Liver (tissue), 8 donors: ENCODE measurements at regions not wholly inside any gene's neighbourhood (a gene's known extent, or its start where the extent isn't known, plus 50 kb on each side); places are given as distances from the start of the nearest gene placed in this dataset.

Source experiments
- DNase-seq: peaks from one replicate; pipeline ENCODE4 v3.0.0-alpha.2; 2017; ENCODE audit warnings: low spot score
- H3K27ac ChIP-seq, 2 donors: one replicate each; pipeline ENCODE4 v1.7.0; 2013; ENCODE audit warnings: inconsistent platforms in 2 of 2, low read length in 2 of 2, control low read depth in 1 of 2, low read depth in 1 of 2, mild to moderate bottlenecking in 1 of 2
- H3K27me3 ChIP-seq, 4 donors: one replicate each; pipeline versions ENCODE4 v1.6.1 to v1.7.0; 2013; ENCODE audit warnings: low read length in 3 of 4, inconsistent platforms in 1 of 4, mild to moderate bottlenecking in 1 of 4, moderate library complexity in 1 of 4; ENCODE audit not compliant: control insufficient read depth in 4 of 4, insufficient read depth in 4 of 4
- H3K36me3 ChIP-seq, 4 donors: one replicate each; pipeline versions ENCODE4 v1.6.1 to v1.7.0; 2013; ENCODE audit warnings: low read length in 3 of 4, mild to moderate bottlenecking in 3 of 4, low read depth in 1 of 4, moderate library complexity in 1 of 4; ENCODE audit not compliant: control insufficient read depth in 4 of 4, insufficient read depth in 3 of 4
- H3K4me1 ChIP-seq, 4 donors: one replicate each; pipeline versions ENCODE4 v1.6.1 to v1.7.0; 2013; ENCODE audit warnings: low read length in 3 of 4, mild to moderate bottlenecking in 3 of 4, moderate library complexity in 1 of 4; ENCODE audit not compliant: control insufficient read depth in 4 of 4, insufficient read depth in 4 of 4
- H3K4me3 ChIP-seq, 3 donors: one replicate each; pipeline versions ENCODE4 v1.6.1 to v1.7.0; 2013; ENCODE audit warnings: low read length in 3 of 3, control low read depth in 1 of 3, low read depth in 1 of 3, mild to moderate bottlenecking in 1 of 3
- H3K9ac ChIP-seq, 2 donors: one replicate each; pipeline ENCODE4 v1.7.0; 2013; ENCODE audit warnings: low read length in 2 of 2, mild to moderate bottlenecking in 2 of 2, moderate library complexity in 2 of 2, control low read depth in 1 of 2, low read depth in 1 of 2
- H3K9me3 ChIP-seq, 4 donors: one replicate each; pipeline versions ENCODE4 v1.6.1 to v1.7.0; 2013; ENCODE audit warnings: low read length in 3 of 4; ENCODE audit not compliant: control insufficient read depth in 4 of 4
- ATF3 ChIP-seq: IDR thresholded peaks from 2 replicates; pipeline ENCODE4 v1.6.1; 2016; ENCODE audit warnings: antibody characterized with exemption
- CTCF ChIP-seq: fragments of 150-350 bp; IDR thresholded peaks from 2 replicates; pipeline ENCODE4 v1.5.1; 2017; ENCODE audit warnings: improper control_type of control experiment, low read depth, low read length; ENCODE audit not compliant: missing input control
- FOXA2 ChIP-seq: IDR thresholded peaks from 2 replicates; pipeline ENCODE4 v1.6.1; 2016; ENCODE audit warnings: antibody characterized with exemption
- GABPA ChIP-seq, 2 donors: IDR thresholded peaks in 1 of 2; conservative IDR thresholded peaks in 1 of 2; 2 replicates each; pipeline ENCODE4 v1.6.1; 2016; ENCODE audit warnings: antibody characterized with exemption in 2 of 2, mild to moderate bottlenecking in 1 of 2, moderate library complexity in 1 of 2
- HNF4G ChIP-seq: IDR thresholded peaks from 2 replicates; pipeline ENCODE4 v1.6.1; 2016; ENCODE audit warnings: antibody characterized with exemption
- JUND ChIP-seq, 2 donors: IDR thresholded peaks; 2 replicates each; pipeline ENCODE4 v1.6.1; 2016; ENCODE audit warnings: antibody characterized with exemption in 2 of 2
- MAX ChIP-seq: IDR thresholded peaks from 2 replicates; pipeline ENCODE4 v1.6.1; 2016; ENCODE audit warnings: antibody characterized with exemption
- RAD21 ChIP-seq, 2 donors: IDR thresholded peaks; 2 replicates each; pipeline ENCODE4 v1.6.1; 2016; ENCODE audit warnings: antibody characterized with exemption in 2 of 2, mild to moderate bottlenecking in 2 of 2
- REST ChIP-seq: IDR thresholded peaks from 2 replicates; pipeline ENCODE4 v1.6.1; 2016; ENCODE audit warnings: antibody characterized with exemption, mild to moderate bottlenecking
- RXRA ChIP-seq, 2 donors: IDR thresholded peaks; 2 replicates each; pipeline ENCODE4 v1.6.1; 2017 to 2018; ENCODE audit warnings: antibody characterized with exemption in 2 of 2, mild to moderate bottlenecking in 1 of 2
- SP1 ChIP-seq: IDR thresholded peaks from 2 replicates; pipeline ENCODE4 v1.6.1; 2018; ENCODE audit warnings: antibody characterized with exemption, mild to moderate bottlenecking
- TAF1 ChIP-seq: conservative IDR thresholded peaks from 2 replicates; pipeline ENCODE4 v1.6.1; 2016; ENCODE audit warnings: antibody characterized with exemption, mild to moderate bottlenecking
- YY1 ChIP-seq: IDR thresholded peaks from 2 replicates; pipeline ENCODE4 v1.6.1; 2016; ENCODE audit warnings: antibody characterized with exemption, mild to moderate bottlenecking
- WGBS: extraction: QIAGEN DNeasy Blood & Tissue Kit; methylation state at CpG from one replicate; pipeline ENCODE4 v1.1.7; 2013; 5-methylcytosine and 5-hydroxymethylcytosine counted together
- donor health status: healthy.
- donor health status: healthy.
- donor health status: healthy.
- donor health status: healthy.
- donor health status: healthy.

GRCh38 chr17:34527908-34528470, 51.4 kb upstream of the TMEM132E start:
- 78% methylated on average over 13 of the region's 13 CpGs for WGBS
- Histone ChIP-seq H3K9ac (no peak overlapping the region), H3K4me1 (no peaks in the 10 kb centered on the region), H3K4me3 (no peak overlapping the region), H3K27me3 (peaks cover 0 to 5% (median under 1%) of the 10 kb centered on the region in 4 donors), H3K9me3 (no peaks in the 10 kb centered on the region), H3K27ac (no peak overlapping the region), H3K36me3 (no peaks in the 10 kb centered on the region)
- no peak for DNase-seq
- TF ChIP-seq ATF3: no peak

- Histone ChIP-seq H3K4me3 (no peak overlapping the region), H3K27me3 (peaks cover 0 to 5% (median under 1%) of the 10 kb centered on the region in 4 donors), H3K9me3 (no peaks in the 10 kb centered on the region), H3K9ac (no peak overlapping the region), H3K4me1 (no peaks in the 10 kb centered on the region), H3K36me3 (no peaks in the 10 kb centered on the region), H3K27ac (no peak overlapping the region)
- WGBS: 73% methylated on average over 18 of the region's 18 CpGs
- no peak for DNase-seq
- TF ChIP-seq GABPA (IDR thresholded peaks at IDR 0.05 in 1 of 2, conservative IDR thresholded peaks at IDR 0.05 in 1 of 2): no peak
Measured at GRCh38 chr17:34527136-34527907, 52.1 kb upstream of the TMEM132E start.

GRCh38 chr17:34525651-34526050, 53.7 kb upstream of the TMEM132E start:
- Histone ChIP-seq H3K9me3 (no peaks in the 10 kb centered on the region), H3K9ac (no peak overlapping the region), H3K36me3 (no peaks in the 10 kb centered on the region), H3K4me3 (no peak overlapping the region), H3K4me1 (no peaks in the 10 kb centered on the region), H3K27ac (no peak overlapping the region), H3K27me3 (peaks cover 0 to 5% (median 0%) of the 10 kb centered on the region in 4 donors)
- TF ChIP-seq TAF1 (no peak), MAX (no peak), YY1 (no peak), ATF3 (no peak)
- 46% methylated on average over 4 of the region's 4 CpGs for WGBS
- no peak for DNase-seq

GRCh38 chr17:34521955-34522354, 57.4 kb upstream of the TMEM132E start:
- no peak for DNase-seq
- H3K27me3 ChIP-seq: no peaks in the 10 kb centered on the region
- no peak for TF ChIP-seq HNF4G
- TF ChIP-seq JUND (IDR thresholded peaks at IDR 0.05): no peak
- no peak for TF ChIP-seq FOXA2
- no peak for TF ChIP-seq REST
- no peak for TF ChIP-seq TAF1
- TF ChIP-seq SP1: no peak
- TF ChIP-seq RXRA (IDR thresholded peaks at IDR 0.05): no peak
- no peak for TF ChIP-seq YY1
- TF ChIP-seq CTCF: no peak
- no peak for TF ChIP-seq RAD21 (IDR thresholded peaks at IDR 0.05)
- TF ChIP-seq GABPA (IDR thresholded peaks at IDR 0.05 in 1 of 2, conservative IDR thresholded peaks at IDR 0.05 in 1 of 2): no peak
- TF ChIP-seq ATF3: no peak
- TF ChIP-seq MAX: no peak

More at GRCh38 chr17:34521955-34522354, 57.4 kb upstream of the TMEM132E start:
- Histone ChIP-seq H3K9ac (no peak overlapping the region), H3K36me3 (no peaks in the 10 kb centered on the region), H3K4me1 (no peaks in the 10 kb centered on the region), H3K4me3 (no peak overlapping the region), H3K9me3 (no peaks in the 10 kb centered on the region), H3K27ac (no peak overlapping the region)
- WGBS: 87% methylated on average over 11 of the region's 11 CpGs
